ENCODE measurements at regions not wholly inside any gene's neighbourhood (a gene's known extent, or its start where the extent isn't known, plus 50 kb on each side); places are given as distances from the start of the nearest gene placed in this dataset.

DNA sequence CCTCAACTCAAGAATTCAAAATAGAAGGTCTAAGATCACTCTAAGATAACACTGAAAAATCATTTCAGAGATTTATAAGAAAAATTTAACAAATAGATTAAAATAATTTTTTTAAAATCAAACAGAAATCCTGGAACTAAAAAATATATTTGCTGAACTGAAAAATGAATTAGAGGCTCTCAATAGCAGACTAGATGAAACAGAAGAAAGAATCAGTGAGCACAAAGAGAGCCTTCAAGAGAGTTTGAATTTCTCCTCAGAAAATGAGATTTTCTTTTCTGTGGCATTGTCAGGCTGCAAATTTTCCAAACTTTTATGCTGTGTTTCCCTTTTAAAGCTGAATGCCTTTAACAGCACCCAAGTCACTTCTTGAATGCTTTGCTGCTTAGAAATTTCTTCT lies 335.0 kb upstream of the SLC7A11 start:
- H3K27me3 ChIP-seq (ENCODE audit: control insufficient read depth, insufficient read depth, low read length) = no peaks in the 10 kb centered on the region
- no peak for DNase-seq (ENCODE audit: low read depth)
- H3K36me3 ChIP-seq (ENCODE audit: control insufficient read depth, insufficient read depth, low read length) = no peaks in the 10 kb centered on the region
- TF ChIP-seq, protein P1, sequence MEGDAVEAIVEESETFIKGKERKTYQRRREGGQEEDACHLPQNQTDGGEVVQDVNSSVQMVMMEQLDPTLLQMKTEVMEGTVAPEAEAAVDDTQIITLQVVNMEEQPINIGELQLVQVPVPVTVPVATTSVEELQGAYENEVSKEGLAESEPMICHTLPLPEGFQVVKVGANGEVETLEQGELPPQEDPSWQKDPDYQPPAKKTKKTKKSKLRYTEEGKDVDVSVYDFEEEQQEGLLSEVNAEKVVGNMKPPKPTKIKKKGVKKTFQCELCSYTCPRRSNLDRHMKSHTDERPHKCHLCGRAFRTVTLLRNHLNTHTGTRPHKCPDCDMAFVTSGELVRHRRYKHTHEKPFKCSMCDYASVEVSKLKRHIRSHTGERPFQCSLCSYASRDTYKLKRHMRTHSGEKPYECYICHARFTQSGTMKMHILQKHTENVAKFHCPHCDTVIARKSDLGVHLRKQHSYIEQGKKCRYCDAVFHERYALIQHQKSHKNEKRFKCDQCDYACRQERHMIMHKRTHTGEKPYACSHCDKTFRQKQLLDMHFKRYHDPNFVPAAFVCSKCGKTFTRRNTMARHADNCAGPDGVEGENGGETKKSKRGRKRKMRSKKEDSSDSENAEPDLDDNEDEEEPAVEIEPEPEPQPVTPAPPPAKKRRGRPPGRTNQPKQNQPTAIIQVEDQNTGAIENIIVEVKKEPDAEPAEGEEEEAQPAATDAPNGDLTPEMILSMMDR (IDR thresholded peaks at IDR 0.05; ENCODE audit: insufficient read depth, low read length, poor library complexity, severe bottlenecking) = no peak
- H3K4me3 ChIP-seq (ENCODE audit: low read depth, low read length) = no peak overlapping the region

DNA sequence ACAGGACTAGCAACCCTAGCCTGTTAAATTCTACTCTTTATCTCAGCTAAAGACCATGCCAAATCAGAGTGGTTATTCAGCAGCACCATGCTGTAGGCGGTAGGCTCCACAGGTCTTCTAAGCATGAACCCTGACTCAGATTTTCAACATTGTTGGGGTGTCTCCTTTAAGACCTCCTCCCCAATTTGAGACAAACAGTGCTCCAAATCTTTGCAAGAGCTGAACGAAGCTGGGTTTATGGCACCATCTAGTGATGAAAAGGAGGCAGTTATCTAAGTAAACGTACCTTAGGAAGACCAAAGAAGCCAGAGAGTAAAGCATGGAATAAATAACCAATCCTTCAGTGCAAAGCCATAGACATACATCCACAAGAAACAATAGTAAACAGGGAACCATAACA lies 334.5 kb upstream of the SLC7A11 start:
- H3K36me3 ChIP-seq (ENCODE audit: control insufficient read depth, insufficient read depth, low read length) = no peaks in the 10 kb centered on the region
- no peak for DNase-seq (ENCODE audit: low read depth)
- H3K27me3 ChIP-seq (ENCODE audit: control insufficient read depth, insufficient read depth, low read length) = no peaks in the 10 kb centered on the region
- H3K4me3 ChIP-seq (ENCODE audit: low read depth, low read length) = no peak overlapping the region
- TF ChIP-seq, protein P1 (IDR thresholded peaks at IDR 0.05; ENCODE audit: insufficient read depth, low read length, poor library complexity, severe bottlenecking) = peak; percentile 24

DNA sequence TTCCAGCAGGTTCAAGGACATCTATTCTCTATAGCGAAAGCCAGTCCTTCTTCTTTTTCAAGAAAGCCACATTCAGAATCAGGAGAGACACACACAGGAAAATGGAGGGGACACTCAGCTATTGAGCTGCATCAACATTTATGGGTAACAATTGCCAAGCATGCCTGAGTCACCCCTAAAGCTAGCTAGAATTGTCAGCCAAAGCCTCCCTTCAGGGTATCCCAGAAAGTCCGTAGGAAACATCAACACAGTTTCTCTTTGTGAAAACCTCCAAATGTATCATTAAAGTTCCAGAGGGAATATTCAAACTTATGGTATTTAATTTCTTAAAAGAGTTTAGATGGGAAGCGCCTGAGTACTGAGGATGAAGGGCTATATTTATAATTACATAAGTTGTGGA lies 331.1 kb upstream of the SLC7A11 start:
- TF ChIP-seq, protein P1 (IDR thresholded peaks at IDR 0.05; ENCODE audit: insufficient read depth, low read length, poor library complexity, severe bottlenecking) = no peak
- DNase-seq (ENCODE audit: low read depth) = no peak
- H3K27me3 ChIP-seq (ENCODE audit: control insufficient read depth, insufficient read depth, low read length) = no peaks in the 10 kb centered on the region
- no peaks in the 10 kb centered on the region for H3K36me3 ChIP-seq (ENCODE audit: control insufficient read depth, insufficient read depth, low read length)
- no peak overlapping the region for H3K4me3 ChIP-seq (ENCODE audit: low read depth, low read length)

DNA sequence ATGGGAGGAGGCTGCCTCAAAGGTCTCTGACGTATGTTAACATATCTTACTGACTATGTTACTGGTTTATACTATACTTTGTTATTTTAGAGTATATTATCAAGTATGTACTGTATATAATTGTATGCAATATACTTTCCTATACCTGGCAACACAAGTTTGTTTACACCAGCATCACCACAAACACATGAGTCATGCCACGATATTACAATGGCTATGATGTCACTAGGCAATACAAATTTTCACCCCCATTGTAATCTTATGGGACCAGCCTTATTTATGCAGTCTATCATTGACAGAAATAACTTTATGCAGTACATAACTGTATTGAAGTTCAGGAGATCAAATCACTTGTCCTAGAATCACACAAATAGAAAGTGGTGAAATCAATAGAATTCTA lies 329.9 kb upstream of the SLC7A11 start:
- Histone ChIP-seq H3K4me3 (ENCODE audit: low read depth, low read length) (no peak overlapping the region), H3K27me3 (ENCODE audit: control insufficient read depth, insufficient read depth, low read length) (no peaks in the 10 kb centered on the region), H3K36me3 (ENCODE audit: control insufficient read depth, insufficient read depth, low read length) (no peaks in the 10 kb centered on the region)
- TF ChIP-seq, protein P1 (IDR thresholded peaks at IDR 0.05; ENCODE audit: insufficient read depth, low read length, poor library complexity, severe bottlenecking) = no peak
- no peak for DNase-seq (ENCODE audit: low read depth)

DNA sequence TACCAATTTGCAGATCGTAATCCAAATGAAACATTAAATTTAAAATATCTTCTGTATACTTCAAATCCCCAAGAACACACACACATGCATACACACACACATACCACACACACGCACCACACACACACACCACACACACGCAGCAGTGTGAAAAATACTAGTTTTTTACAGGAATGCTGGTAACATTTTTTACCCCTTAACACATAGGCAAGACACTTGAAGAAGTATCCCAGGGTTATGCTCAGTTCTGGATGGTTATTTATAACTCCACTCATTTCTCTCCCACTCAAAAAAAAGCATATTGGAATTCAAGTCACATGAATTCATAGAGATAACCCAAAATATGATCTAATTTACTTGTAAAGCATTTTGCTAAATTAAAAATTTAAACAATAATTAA lies 325.5 kb upstream of the SLC7A11 start:
- H3K36me3 ChIP-seq (ENCODE audit: control insufficient read depth, insufficient read depth, low read length) = no peaks in the 10 kb centered on the region
- TF ChIP-seq, protein P1 (IDR thresholded peaks at IDR 0.05; ENCODE audit: insufficient read depth, low read length, poor library complexity, severe bottlenecking) = no peak
- H3K4me3 ChIP-seq (ENCODE audit: low read depth, low read length) = no peak overlapping the region
- no peak for DNase-seq (ENCODE audit: low read depth)
- no peaks in the 10 kb centered on the region for H3K27me3 ChIP-seq (ENCODE audit: control insufficient read depth, insufficient read depth, low read length)

DNA sequence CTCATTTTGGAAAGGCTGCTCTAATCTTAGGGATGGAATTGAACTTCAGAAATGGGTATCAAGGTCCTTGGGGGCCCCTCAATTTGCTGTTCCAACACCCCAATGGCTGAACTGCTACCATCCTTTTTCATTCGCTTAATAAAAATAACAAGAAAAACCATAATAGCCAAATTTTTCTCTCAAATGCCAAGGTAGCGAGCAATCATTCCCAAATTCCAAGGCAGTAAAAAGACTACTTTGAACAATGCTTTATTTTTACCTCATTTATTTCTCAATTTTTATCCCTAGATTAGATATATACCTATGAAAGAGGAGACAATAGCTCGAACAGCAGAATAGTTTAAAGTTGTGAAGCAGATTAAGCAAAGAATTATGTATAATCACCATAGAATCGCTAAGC lies 323.4 kb upstream of the SLC7A11 start:
- Histone ChIP-seq H3K27me3 (ENCODE audit: control insufficient read depth, insufficient read depth, low read length) (no peaks in the 10 kb centered on the region), H3K4me3 (ENCODE audit: low read depth, low read length) (no peak overlapping the region), H3K36me3 (ENCODE audit: control insufficient read depth, insufficient read depth, low read length) (no peaks in the 10 kb centered on the region)
- no peak for DNase-seq (ENCODE audit: low read depth)
- TF ChIP-seq, protein P1 (IDR thresholded peaks at IDR 0.05; ENCODE audit: insufficient read depth, low read length, poor library complexity, severe bottlenecking) = no peak
